PC-9 (cell line): ENCODE measurements at regions not wholly inside any gene's neighbourhood (a gene's known extent, or its start where the extent isn't known, plus 50 kb on each side); places are given as distances from the start of the nearest gene placed in this dataset.

Experiments
- BruUV-seq: library from RNA; stranded (reverse); fragments of 400-500 nt; replicated peaks from 2 replicates; lab custom pipeline; 2021; lab: Mats Ljungman, UMichigan
- CTCF ChIA-PET: fragments of 300-600 bp; sonication (Branson Sonifier 250); formaldehyde crosslinking; loops from one replicate; lab custom pipeline; 2022; ENCODE audit warnings: antibody characterized with exemption; lab: Charles Lee
- POLR2A ChIA-PET: fragments of 300-600 bp; sonication (Branson Sonifier 250); formaldehyde crosslinking; loops from one replicate; lab custom pipeline; 2022; ENCODE audit warnings: antibody characterized with exemption; ENCODE audit not compliant: unreplicated experiment; lab: Charles Lee
- DNase-seq, 2 experiments: peaks; one replicate each; pipeline versions ENCODE4 v3.0.0 to v3.0.0-alpha.2; 2015 to 2022; ENCODE audit warnings: mixed read lengths in 1 of 2
- H2AFZ ChIP-seq: fragments of 200-600 bp; sonication (generic); 2 replicates; pipeline ENCODE4 v1.8.1; 2017; ENCODE audit warnings: antibody characterized with exemption
- H3F3A ChIP-seq: fragments of 200-600 bp; sonication (generic); 2 replicates; pipeline ENCODE4 v1.8.1; 2017; ENCODE audit warnings: antibody characterized with exemption, mild to moderate bottlenecking, low read depth; ENCODE audit not compliant: insufficient read depth
- H3K27ac ChIP-seq: fragments of 200-600 bp; sonication (generic); 2 replicates; pipeline ENCODE4 v1.6.1; 2016; ENCODE audit warnings: mixed run types
- H3K27me3 ChIP-seq: fragments of 200-600 bp; sonication (generic); 2 replicates; pipeline ENCODE4 v1.6.1; 2016; ENCODE audit warnings: low read depth, mixed run types; ENCODE audit not compliant: insufficient read depth
- H3K36me3 ChIP-seq: fragments of 200-600 bp; sonication (generic); 2 replicates; pipeline ENCODE4 v1.6.1; 2016; ENCODE audit warnings: low read depth, mixed run types
- H3K4me1 ChIP-seq: fragments of 200-600 bp; sonication (generic); replicated peaks from 2 replicates; pipeline ENCODE4 v1.6.1; 2016; ENCODE audit warnings: mixed run types; ENCODE audit not compliant: insufficient read depth
- H3K4me2 ChIP-seq: fragments of 200-600 bp; sonication (generic); 2 replicates; pipeline ENCODE4 v1.6.1; 2017; ENCODE audit warnings: mixed run types
- H3K4me3 ChIP-seq: fragments of 200-600 bp; sonication (generic); 2 replicates; pipeline ENCODE4 v1.6.1; 2016; ENCODE audit warnings: mixed run types
- H3K79me2 ChIP-seq: fragments of 200-600 bp; sonication (generic); 2 replicates; pipeline ENCODE4 v1.6.1; 2017; ENCODE audit warnings: low read depth, mixed run types
- H3K9me2 ChIP-seq: fragments of 200-600 bp; sonication (generic); 2 replicates; pipeline ENCODE4 v1.8.1; 2017; ENCODE audit warnings: mild to moderate bottlenecking; ENCODE audit not compliant: insufficient read depth
- H3K9me3 ChIP-seq: fragments of 200-600 bp; sonication (generic); 2 replicates; pipeline ENCODE4 v1.8.1; 2016; ENCODE audit warnings: low read depth; ENCODE audit not compliant: insufficient read depth
- H4K20me1 ChIP-seq: fragments of 200-600 bp; sonication (generic); 2 replicates; pipeline ENCODE4 v1.8.1; 2017; ENCODE audit not compliant: insufficient read depth
- CTCF ChIP-seq: fragments of 200-600 bp; sonication (generic); conservative IDR thresholded peaks from 2 replicates; pipeline ENCODE4 v1.6.1; 2017; ENCODE audit warnings: mixed run types, antibody characterized with exemption, mild to moderate bottlenecking, moderate library complexity
- EZH2 ChIP-seq: fragments of 200-600 bp; sonication (generic); IDR thresholded peaks from 2 replicates; pipeline ENCODE4 v1.8.0; 2017; ENCODE audit warnings: antibody characterized with exemption, low read depth
- intact Hi-C: fragments of 100-400 bp; cut with micrococcal nuclease; formaldehyde crosslinking; loops from one replicate; pipeline ENCODE4 v1.10.0; 2022; ENCODE audit not compliant: unreplicated experiment

GRCh38 chr2:156864325-156864724 lies 393.2 kb upstream of the GALNT5 start:
- no TSS peak for BruUV-seq
- H3K4me2 ChIP-seq, result no peak overlapping the region
- H3K36me3 ChIP-seq, result no peaks in the 10 kb centered on the region
- H3K79me2 ChIP-seq, result no peaks in the 10 kb centered on the region
- H3K9me3 ChIP-seq, result no peaks in the 10 kb centered on the region
- no peaks in the 10 kb centered on the region for H3F3A ChIP-seq
- no peaks in the 10 kb centered on the region for H3K27me3 ChIP-seq
- no peaks in the 10 kb centered on the region for H3K9me2 ChIP-seq
- no peak overlapping the region for H2AFZ ChIP-seq
- POLR2A ChIA-PET, result no interaction called here
- H3K4me1 ChIP-seq, result no peaks in the 10 kb centered on the region
- DNase-seq, result no peak
- CTCF ChIA-PET, result no interaction called here
- H3K27ac ChIP-seq, result no peak overlapping the region
- H3K4me3 ChIP-seq, result no peak overlapping the region
- intact Hi-C loops, result no loop called here
- TF ChIP-seq CTCF (no peak), EZH2 (no peak)
- H4K20me1 ChIP-seq, result no peaks in the 10 kb centered on the region

- TF ChIP-seq EZH2 (no peak), CTCF (no peak)
These were observed 392.8 kb upstream of the GALNT5 start for GRCh38 chr2:156864753-156865152.

GRCh38 chr2:156867201-156867600 lies 390.3 kb upstream of the GALNT5 start:
- no peaks in the 10 kb centered on the region for H3K4me1 ChIP-seq
- no peaks in the 10 kb centered on the region for H3F3A ChIP-seq
- no peaks in the 10 kb centered on the region for H4K20me1 ChIP-seq
- TF ChIP-seq EZH2 (no peak), CTCF (no peak)
- no peak overlapping the region for H3K4me2 ChIP-seq
- ChIA-PET CTCF (no interaction called here), POLR2A (no interaction called here)
- intact Hi-C loops, result no loop called here
- no peaks in the 10 kb centered on the region for H3K9me3 ChIP-seq
- H2AFZ ChIP-seq, result no peak overlapping the region
- no peak for DNase-seq
- no TSS peak for BruUV-seq
- no peaks in the 10 kb centered on the region for H3K27me3 ChIP-seq
- no peak overlapping the region for H3K27ac ChIP-seq
- H3K9me2 ChIP-seq, result no peaks in the 10 kb centered on the region
- H3K79me2 ChIP-seq, result no peaks in the 10 kb centered on the region
- no peak overlapping the region for H3K4me3 ChIP-seq
- H3K36me3 ChIP-seq, result no peaks in the 10 kb centered on the region

More at GRCh38 chr2:156864753-156865152, 392.8 kb upstream of the GALNT5 start:
- H3K4me2 ChIP-seq, result no peak overlapping the region
- no peaks in the 10 kb centered on the region for H3K27me3 ChIP-seq
- H3K4me1 ChIP-seq, result no peaks in the 10 kb centered on the region
- H3K27ac ChIP-seq, result no peak overlapping the region
- intact Hi-C loops, result no loop called here
- H3K9me3 ChIP-seq, result no peaks in the 10 kb centered on the region
- no peak overlapping the region for H2AFZ ChIP-seq
- H3K9me2 ChIP-seq, result no peaks in the 10 kb centered on the region
- ChIA-PET CTCF (no interaction called here), POLR2A (interaction anchor here (0.7 kb wide), 1 partner anchor 48 kb away, joined by 5 read pairs; no protein-coding TSS in a partner anchor)
- no peak for DNase-seq
- H4K20me1 ChIP-seq, result no peaks in the 10 kb centered on the region
- no peak overlapping the region for H3K4me3 ChIP-seq
- H3K79me2 ChIP-seq, result no peaks in the 10 kb centered on the region
- no TSS peak for BruUV-seq
- H3F3A ChIP-seq, result no peaks in the 10 kb centered on the region
- H3K36me3 ChIP-seq, result no peaks in the 10 kb centered on the region
